Naive thymus-derived CD4-positive, alpha-beta T cell (primary cell): ENCODE measurements at regions not wholly inside any gene's neighbourhood (a gene's known extent, or its start where the extent isn't known, plus 50 kb on each side); places are given as distances from the start of the nearest gene placed in this dataset.

ENCODE experiments used
- ATAC-seq: fragments of 150-1000 bp; cut with Tn5 transposase; 2 replicates; pipeline ENCODE4 v1.10.0; 2021; ENCODE audit warnings: mild to moderate bottlenecking, moderate library complexity
- CTCF ChIA-PET: fragments of 350-600 bp; sonication (Branson Sonifier 250); formaldehyde crosslinking; loops from one replicate; lab custom pipeline; 2021; ENCODE audit warnings: antibody characterized with exemption; lab: Charles Lee
- POLR2A ChIA-PET: fragments of 350-600 bp; sonication (Branson Sonifier 250); formaldehyde crosslinking; loops from one replicate; lab custom pipeline; 2021; ENCODE audit warnings: antibody characterized with exemption, inconsistent platforms; lab: Charles Lee
- DNase-seq, 9 donors: peaks; one replicate each; pipeline versions ENCODE4 v3.0.0 to v3.0.0-alpha.2; 2020 to 2022; ENCODE audit warnings: mixed read lengths in 1 of 9
- H3K27ac ChIP-seq: one replicate; pipeline ENCODE4 v1.7.0; 2013; ENCODE audit warnings: mild to moderate bottlenecking, low read depth, low read length, moderate library complexity
- H3K27me3 ChIP-seq, 2 donors: one replicate each; pipeline ENCODE4 v1.7.0; 2013; ENCODE audit warnings: low read length in 2 of 2, mild to moderate bottlenecking in 2 of 2, moderate library complexity in 2 of 2; ENCODE audit not compliant: control insufficient read depth in 2 of 2, insufficient read depth in 2 of 2
- H3K36me3 ChIP-seq, 3 experiments: 1 replicate in 2 of 3; 2 replicates in 1 of 3; pipeline ENCODE4 v1.7.0; 2013; ENCODE audit warnings: low read length in 3 of 3, mild to moderate bottlenecking in 3 of 3, moderate library complexity in 1 of 3; ENCODE audit not compliant: insufficient read depth in 3 of 3, control insufficient read depth in 2 of 3
- H3K4me1 ChIP-seq, 2 donors: one replicate each; pipeline ENCODE4 v1.7.0; 2013; ENCODE audit warnings: low read length in 2 of 2, mild to moderate bottlenecking in 2 of 2, moderate library complexity in 1 of 2; ENCODE audit not compliant: control insufficient read depth in 2 of 2, insufficient read depth in 2 of 2
- H3K4me3 ChIP-seq: 2 replicates; pipeline ENCODE4 v1.7.0; 2013; ENCODE audit warnings: mild to moderate bottlenecking, low read length
- H3K9me3 ChIP-seq, 3 experiments: 1 replicate in 2 of 3; 2 replicates in 1 of 3; pipeline ENCODE4 v1.7.0; 2013; ENCODE audit warnings: low read length in 3 of 3; ENCODE audit not compliant: control insufficient read depth in 2 of 3
- H3K27ac Mint-ChIP-seq, 9 donors: one replicate each; pipeline ENCODE4 v1.8.0; 2020 to 2022; ENCODE audit warnings: mixed read lengths in 9 of 9, mild to moderate bottlenecking in 8 of 9, moderate library complexity in 5 of 9, inconsistent platforms in 2 of 9
- H3K27me3 Mint-ChIP-seq, 5 donors: one replicate each; pipeline ENCODE4 v1.8.0; 2021 to 2022; ENCODE audit warnings: mixed read lengths in 5 of 5, mild to moderate bottlenecking in 1 of 5
- H3K36me3 Mint-ChIP-seq, 5 donors: one replicate each; pipeline ENCODE4 v1.8.0; 2020 to 2022; ENCODE audit warnings: mixed read lengths in 5 of 5, mild to moderate bottlenecking in 3 of 5, inconsistent platforms in 1 of 5
- H3K4me1 Mint-ChIP-seq, 7 donors: one replicate each; pipeline ENCODE4 v1.8.0; 2020 to 2022; ENCODE audit warnings: mixed read lengths in 7 of 7, mild to moderate bottlenecking in 3 of 7, inconsistent platforms in 1 of 7
- H3K4me3 Mint-ChIP-seq, 10 donors: one replicate each; pipeline ENCODE4 v1.8.0; 2020 to 2022; ENCODE audit warnings: mild to moderate bottlenecking in 10 of 10, mixed read lengths in 10 of 10, moderate library complexity in 6 of 10, inconsistent platforms in 2 of 10
- H3K9me3 Mint-ChIP-seq, 11 donors: one replicate each; pipeline ENCODE4 v1.8.0; 2020 to 2022; ENCODE audit warnings: mixed read lengths in 11 of 11, mild to moderate bottlenecking in 4 of 11, inconsistent platforms in 1 of 11, moderate library complexity in 1 of 11
- intact Hi-C, 2 donors: fragments of 100-400 bp; cut with micrococcal nuclease; formaldehyde crosslinking; loops; one replicate each; pipeline ENCODE4 v1.15.1; 2023

DNA sequence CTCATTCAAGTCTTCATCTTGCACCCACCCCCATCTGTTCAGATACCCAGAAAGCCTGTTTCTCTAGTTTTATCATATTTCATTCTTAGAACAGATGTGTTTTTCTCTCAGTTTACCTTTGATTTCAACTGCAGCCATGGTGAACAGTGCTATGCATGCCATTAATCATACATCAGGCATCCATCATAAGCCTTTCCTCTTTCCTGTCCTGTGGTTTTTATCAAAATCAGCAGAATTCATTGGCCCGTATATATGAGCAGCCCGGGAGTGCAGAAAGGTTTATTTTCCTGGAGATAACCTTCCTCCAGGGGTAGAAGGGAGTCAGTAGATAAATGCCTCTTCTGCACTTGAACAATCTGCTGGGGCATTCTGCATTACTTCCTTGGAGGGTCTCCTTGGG lies 65.7 kb downstream of the IL21 start:
- H3K27me3 Mint-ChIP-seq = peaks cover 0 to 6% (median 0%) of the 10 kb centered on the region in 5 donors
- ATAC-seq = no peak
- H3K4me1 Mint-ChIP-seq = peaks cover 0 to 43% (median 0%) of the 10 kb centered on the region in 7 donors
- no peak overlapping the region for H3K27ac Mint-ChIP-seq
- no peak for DNase-seq
- peaks cover 0 to 6% (median 0%) of the 10 kb centered on the region in 5 donors for H3K36me3 Mint-ChIP-seq
- intact Hi-C loops = no loop called here
- H3K4me1 ChIP-seq = no peaks in the 10 kb centered on the region
- H3K9me3 ChIP-seq = no peaks in the 10 kb centered on the region
- no peak overlapping the region for H3K27ac ChIP-seq
- no peak overlapping the region for H3K4me3 ChIP-seq
- no peak overlapping the region for H3K4me3 Mint-ChIP-seq
- H3K27me3 ChIP-seq = no peaks in the 10 kb centered on the region
- no peaks in the 10 kb centered on the region for H3K36me3 ChIP-seq
- H3K9me3 Mint-ChIP-seq = peaks cover 0 to 7% (median 0%) of the 10 kb centered on the region in 11 donors
- POLR2A ChIA-PET = no interaction called here
- CTCF ChIA-PET = no interaction called here

DNA sequence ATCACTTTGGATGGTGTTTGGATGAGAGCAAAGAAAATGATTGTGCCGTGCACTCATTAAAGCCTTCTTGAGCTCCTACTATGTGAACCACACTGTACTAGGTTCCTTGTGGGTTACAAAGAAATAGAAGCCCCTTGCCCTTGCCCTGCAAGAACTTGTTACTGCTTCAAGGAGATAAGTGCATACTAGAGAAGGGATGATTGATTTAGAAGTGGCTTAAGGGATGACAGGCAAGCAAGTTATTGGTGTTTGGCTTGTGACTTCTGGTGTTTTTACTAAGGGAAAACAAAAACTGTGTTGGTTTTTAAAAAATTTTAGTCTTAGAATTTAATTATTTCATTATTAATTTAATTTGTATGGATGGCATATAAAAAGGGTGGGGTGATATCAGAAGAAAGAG lies 67.4 kb downstream of the IL21 start:
- intact Hi-C loops = no loop called here
- POLR2A ChIA-PET = no interaction called here
- Mint-ChIP-seq H3K4me1 (peaks cover 0 to 56% (median 0%) of the 10 kb centered on the region in 7 donors), H3K27ac (no peak overlapping the region), H3K4me3 (no peak overlapping the region), H3K9me3 (peaks cover 0 to 9% (median 0%) of the 10 kb centered on the region in 11 donors), H3K36me3 (peaks cover 0 to 8% (median 0%) of the 10 kb centered on the region in 5 donors), H3K27me3 (peaks cover 0 to 6% (median 0%) of the 10 kb centered on the region in 5 donors)
- Histone ChIP-seq H3K36me3 (no peaks in the 10 kb centered on the region), H3K4me1 (no peaks in the 10 kb centered on the region), H3K9me3 (no peaks in the 10 kb centered on the region), H3K4me3 (no peak overlapping the region), H3K27me3 (no peaks in the 10 kb centered on the region), H3K27ac (no peak overlapping the region)
- ATAC-seq (no peak), DNase-seq (no peak)
- CTCF ChIA-PET = no interaction called here

DNA sequence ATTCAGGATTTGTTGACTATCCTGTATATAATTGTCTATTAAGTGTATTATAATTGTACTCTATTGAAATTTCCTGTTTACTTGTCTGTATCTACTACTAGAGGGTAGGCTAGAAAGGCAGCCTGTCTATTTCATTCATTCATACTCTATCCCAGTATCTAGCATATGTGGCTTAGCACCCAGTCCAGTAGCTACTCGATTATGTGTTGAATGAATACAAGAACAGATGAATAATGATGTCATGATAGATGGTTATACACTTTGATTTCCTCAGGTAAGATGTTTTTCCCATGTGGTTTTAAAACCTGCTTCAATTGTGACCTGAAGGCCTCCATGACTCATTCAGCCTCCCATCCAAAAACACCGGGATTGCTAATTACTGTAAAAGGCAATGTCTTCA lies 68.0 kb downstream of the IL21 start:
- DNase-seq = no peak
- Mint-ChIP-seq H3K36me3 (peaks cover 0 to 9% (median 0%) of the 10 kb centered on the region in 5 donors), H3K27ac (no peak overlapping the region), H3K9me3 (peaks cover 0 to 9% (median 0%) of the 10 kb centered on the region in 11 donors), H3K27me3 (peaks cover 0 to 6% (median 0%) of the 10 kb centered on the region in 5 donors), H3K4me3 (no peak overlapping the region), H3K4me1 (peaks cover 0 to 56% (median 0%) of the 10 kb centered on the region in 7 donors)
- no peaks in the 10 kb centered on the region for H3K27me3 ChIP-seq
- CTCF ChIA-PET = no interaction called here
- H3K36me3 ChIP-seq = no peaks in the 10 kb centered on the region
- ATAC-seq = no peak
- H3K27ac ChIP-seq = no peak overlapping the region
- no peaks in the 10 kb centered on the region for H3K4me1 ChIP-seq
- intact Hi-C loops = no loop called here
- no peak overlapping the region for H3K4me3 ChIP-seq
- H3K9me3 ChIP-seq = no peaks in the 10 kb centered on the region
- POLR2A ChIA-PET = no interaction called here

DNA sequence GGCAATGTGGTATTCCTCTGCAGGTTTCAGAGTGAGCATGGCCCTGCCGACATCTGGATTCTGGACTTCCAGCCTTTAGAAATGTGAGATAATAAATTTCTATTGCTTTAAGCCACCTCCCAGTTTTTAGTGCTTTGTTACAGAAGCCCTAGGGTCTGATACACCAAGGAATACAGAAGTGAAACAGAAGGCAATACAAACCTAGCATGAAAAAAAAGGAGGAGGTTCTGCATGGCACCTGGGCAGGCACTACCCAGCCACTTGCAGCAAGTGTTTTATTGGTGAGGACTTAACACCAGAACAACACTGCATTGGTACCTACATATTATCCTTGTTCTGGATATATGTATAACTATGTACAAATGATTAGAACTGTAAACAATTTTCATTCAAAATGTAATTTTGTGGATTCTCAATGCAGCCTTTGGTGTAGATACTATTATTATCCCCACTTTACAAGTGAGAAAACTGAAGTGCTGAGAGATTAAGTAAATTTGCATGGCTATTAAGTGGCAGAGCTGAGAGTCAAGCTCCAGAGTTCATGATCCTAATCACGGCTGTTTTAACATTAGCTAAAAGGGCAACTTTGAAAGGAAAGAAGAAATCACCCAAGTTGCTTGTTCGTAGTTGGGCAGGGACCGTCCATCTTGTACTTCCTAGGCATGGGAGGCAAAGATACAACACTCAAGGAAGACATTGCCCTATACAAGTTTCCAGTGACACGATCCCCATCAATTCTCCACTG lies 71.8 kb downstream of the IL21 start:
- Histone ChIP-seq H3K4me1 (no peaks in the 10 kb centered on the region), H3K36me3 (no peaks in the 10 kb centered on the region), H3K4me3 (no peak overlapping the region), H3K9me3 (no peaks in the 10 kb centered on the region), H3K27ac (no peak overlapping the region), H3K27me3 (no peaks in the 10 kb centered on the region)
- Mint-ChIP-seq H3K4me1 (peaks cover 0 to 55% (median 0%) of the 10 kb centered on the region in 7 donors), H3K36me3 (peaks cover 0 to 5% (median 0%) of the 10 kb centered on the region in 5 donors), H3K4me3 (peak overlapping the region in 1 of 10 donors; percentile 61), H3K9me3 (peaks cover 0 to 9% (median 0%) of the 10 kb centered on the region in 11 donors), H3K27me3 (no peaks in the 10 kb centered on the region), H3K27ac (peak overlapping the region in 1 of 9 donors; percentile 59)
- intact Hi-C loops = no loop called here
- DNase-seq = no peak
- ATAC-seq = no peak
- ChIA-PET CTCF (no interaction called here), POLR2A (no interaction called here)

DNA sequence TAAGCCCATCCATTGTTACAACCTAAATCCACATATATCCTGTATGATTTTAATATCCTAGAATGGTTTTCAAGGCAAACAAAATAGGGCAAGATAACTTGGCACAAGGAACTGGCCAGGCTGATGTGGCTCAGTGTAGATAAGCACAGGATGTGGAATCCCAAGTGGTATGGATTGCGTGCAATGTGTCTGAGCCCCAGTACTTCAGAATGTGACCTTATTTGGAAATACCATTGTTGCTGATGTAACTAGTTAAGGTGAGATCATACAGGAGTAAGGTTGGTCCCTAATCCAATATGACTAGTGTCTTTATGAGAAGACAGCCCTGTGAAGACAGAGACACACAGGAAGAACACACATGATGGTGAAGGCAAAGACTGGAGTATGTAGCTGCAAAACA lies 72.4 kb downstream of the IL21 start:
- intact Hi-C loops = no loop called here
- Mint-ChIP-seq H3K9me3 (peaks cover 0 to 9% (median 0%) of the 10 kb centered on the region in 11 donors), H3K36me3 (peaks cover 0 to 3% (median 0%) of the 10 kb centered on the region in 5 donors), H3K4me1 (peaks cover 0 to 57% (median 0%) of the 10 kb centered on the region in 7 donors), H3K4me3 (peak overlapping the region in 1 of 10 donors; percentile 51), H3K27me3 (no peaks in the 10 kb centered on the region), H3K27ac (peak overlapping the region in 1 of 9 donors; percentile 15)
- H3K4me3 ChIP-seq = no peak overlapping the region
- H3K4me1 ChIP-seq = no peaks in the 10 kb centered on the region
- no peaks in the 10 kb centered on the region for H3K27me3 ChIP-seq
- H3K27ac ChIP-seq = no peak overlapping the region
- no peaks in the 10 kb centered on the region for H3K9me3 ChIP-seq
- DNase-seq = no peak
- H3K36me3 ChIP-seq = no peaks in the 10 kb centered on the region
- ATAC-seq = no peak
- POLR2A ChIA-PET = no interaction called here
- CTCF ChIA-PET = no interaction called here

DNA sequence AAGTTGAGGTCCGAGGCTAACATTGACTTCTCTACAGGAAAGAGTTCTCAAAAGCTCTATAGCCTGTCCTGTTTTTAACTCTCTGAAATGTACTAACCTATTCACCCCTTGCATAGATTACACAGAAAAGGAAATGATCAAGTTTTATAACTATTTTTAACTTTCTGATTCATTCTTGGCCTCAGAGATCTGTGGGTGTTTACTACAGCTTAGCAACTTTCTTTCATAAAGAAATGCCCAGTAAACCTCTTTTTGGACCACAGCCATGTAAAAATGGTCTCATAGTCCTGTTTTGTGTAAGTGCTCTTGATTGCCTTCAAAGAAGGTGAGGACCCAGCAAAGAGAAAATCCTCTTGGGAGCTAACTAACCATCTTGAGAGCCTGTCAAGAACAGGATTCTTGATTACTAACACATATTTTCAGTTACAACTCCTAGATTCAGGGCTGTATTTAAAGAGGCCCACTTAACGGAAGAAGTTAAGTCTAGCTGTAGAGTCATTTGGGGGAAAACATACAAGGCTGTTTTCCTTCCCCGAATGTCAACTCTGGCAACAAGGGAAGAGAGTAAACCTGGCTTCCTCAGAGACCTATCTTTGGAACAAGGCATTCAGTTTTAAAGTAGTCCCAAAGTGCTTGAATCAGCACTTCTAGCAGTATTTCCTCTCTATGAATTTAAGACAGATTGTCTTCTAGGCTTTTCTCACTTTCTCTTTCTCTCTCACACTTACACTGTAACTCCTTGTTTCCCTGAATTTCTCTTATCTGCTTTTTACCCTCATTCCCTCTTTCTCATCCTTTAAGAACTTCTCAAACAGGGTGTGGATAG lies 78.2 kb downstream of the IL21 start:
- ChIA-PET CTCF (no interaction called here), POLR2A (no interaction called here)
- Histone ChIP-seq H3K9me3 (no peaks in the 10 kb centered on the region), H3K4me3 (no peak overlapping the region), H3K27me3 (no peaks in the 10 kb centered on the region), H3K36me3 (no peaks in the 10 kb centered on the region), H3K27ac (no peak overlapping the region), H3K4me1 (peaks cover 8 to 35% of the 10 kb centered on the region in 2 donors)
- intact Hi-C loops = loop anchor here in 1 of 2 donors (1.0 to 2.0 kb wide), 4 partner anchors 16 to 84 kb away; no protein-coding TSS in a partner anchor
- Mint-ChIP-seq H3K9me3 (peaks cover 0 to 2% (median 0%) of the 10 kb centered on the region in 11 donors), H3K36me3 (peaks cover 0 to 4% (median 0%) of the 10 kb centered on the region in 5 donors), H3K4me1 (peaks cover 0 to 64% (median 16%) of the 10 kb centered on the region in 7 donors), H3K4me3 (peak overlapping the region in 1 of 10 donors; percentile 67), H3K27me3 (no peaks in the 10 kb centered on the region), H3K27ac (peak overlapping the region in 5 of 9 donors; percentile 4 to 92 (median 64))
- no peak for ATAC-seq
- DNase-seq = no peak
